ENCODE measurements at regions not wholly inside any gene's neighbourhood (a gene's known extent, or its start where the extent isn't known, plus 50 kb on each side); places are given as distances from the start of the nearest gene placed in this dataset.
A peak's percentile ranks its signal among the peaks of the same experiment; 100 is the strongest.

- Histone ChIP-seq H3K9ac (ENCODE audit: low read length) (no peak overlapping the region), H3K9me2 (replicated peaks; ENCODE audit: low read length) (no peaks in the 10 kb centered on the region), H3F3A (ENCODE audit: low read length, unreplicated experiment) (no peaks in the 10 kb centered on the region), H3K79me2 (ENCODE audit: low read length) (no peaks in the 10 kb centered on the region), H3K27ac (ENCODE audit: low read length) (no peak overlapping the region), H2AFZ (ENCODE audit: low read length) (no peak overlapping the region), H3K9me3 (ENCODE audit: low read length) (0 out of 2 replicates have a peak, but pooled peaks cover 5% of the 10 kb centered on the region), H3K4me1 (ENCODE audit: insufficient read depth, low read length) (no peaks in the 10 kb centered on the region), H4K20me1 (ENCODE audit: low read length) (no peaks in the 10 kb centered on the region), H3K36me3 (ENCODE audit: low read depth, low read length) (no peaks in the 10 kb centered on the region), H3K4me3 (ENCODE audit: low read length) (no peak overlapping the region), H3K27me3 (ENCODE audit: low read length) (no peaks in the 10 kb centered on the region), H3K4me2 (ENCODE audit: low read length) (no peak overlapping the region)
- ATAC-seq (no peak), DNase-seq (no peak)
- intact Hi-C loops (cut with micrococcal nuclease): no loop called here
- CTCF ChIA-PET: no interaction called here
- POLR2A ChIA-PET (ENCODE audit: unreplicated experiment): no interaction called here
- TF ChIP-seq EZH2phosphoT487 (IDR thresholded peaks at IDR 0.05; ENCODE audit: borderline replicate concordance, low read length) (no peak), CTCF (conservative IDR thresholded peaks at IDR 0.05; ENCODE audit: low read depth, low read length) (no peak), EZH2 (IDR thresholded peaks at IDR 0.05; ENCODE audit: low read length, unreplicated experiment) (no peak)
- BruUV-seq (replicated peaks): no TSS peak
These were observed 294.3 kb upstream of the SOX4 start for GRCh38 chr6:21299216-21299615.

- H3K79me2 ChIP-seq (ENCODE audit: low read length): no peaks in the 10 kb centered on the region
- H3K4me1 ChIP-seq (ENCODE audit: insufficient read depth, low read length): no peaks in the 10 kb centered on the region
- ATAC-seq (no peak), DNase-seq (no peak)
- H3K27me3 ChIP-seq (ENCODE audit: low read length): no peaks in the 10 kb centered on the region
- no peak for TF ChIP-seq CTCF (conservative IDR thresholded peaks at IDR 0.05; ENCODE audit: low read depth, low read length)
- no peak for TF ChIP-seq EZH2 (IDR thresholded peaks at IDR 0.05; ENCODE audit: low read length, unreplicated experiment)
- TF ChIP-seq EZH2phosphoT487 (IDR thresholded peaks at IDR 0.05; ENCODE audit: borderline replicate concordance, low read length): no peak
- ChIA-PET POLR2A (ENCODE audit: unreplicated experiment) (no interaction called here), CTCF (no interaction called here)
- H3K9ac ChIP-seq (ENCODE audit: low read length): no peak overlapping the region
- H4K20me1 ChIP-seq (ENCODE audit: low read length): no peaks in the 10 kb centered on the region
- H3K4me2 ChIP-seq (ENCODE audit: low read length): no peak overlapping the region
- H3K36me3 ChIP-seq (ENCODE audit: low read depth, low read length): no peaks in the 10 kb centered on the region
- 0 out of 2 replicates have a peak, but pooled peaks cover 5% of the 10 kb centered on the region for H3K9me3 ChIP-seq (ENCODE audit: low read length)
- no peaks in the 10 kb centered on the region for H3F3A ChIP-seq (ENCODE audit: low read length, unreplicated experiment)
- no peak overlapping the region for H3K27ac ChIP-seq (ENCODE audit: low read length)
- no peak overlapping the region for H2AFZ ChIP-seq (ENCODE audit: low read length)
- no peak overlapping the region for H3K4me3 ChIP-seq (ENCODE audit: low read length)
- no TSS peak for BruUV-seq (replicated peaks)
- intact Hi-C loops (cut with micrococcal nuclease): no loop called here
- H3K9me2 ChIP-seq (replicated peaks; ENCODE audit: low read length): no peaks in the 10 kb centered on the region
These were observed 293.1 kb upstream of the SOX4 start for GRCh38 chr6:21300439-21300838.

- Histone ChIP-seq H3K36me3 (ENCODE audit: low read depth, low read length) (no peaks in the 10 kb centered on the region), H3K79me2 (ENCODE audit: low read length) (no peaks in the 10 kb centered on the region), H3K27ac (ENCODE audit: low read length) (no peak overlapping the region), H3K9ac (ENCODE audit: low read length) (no peak overlapping the region), H3K27me3 (ENCODE audit: low read length) (no peaks in the 10 kb centered on the region), H3K4me2 (ENCODE audit: low read length) (no peak overlapping the region), H3K4me3 (ENCODE audit: low read length) (no peak overlapping the region), H2AFZ (ENCODE audit: low read length) (no peak overlapping the region), H3K9me3 (ENCODE audit: low read length) (0 out of 2 replicates have a peak, but pooled peaks cover 5% of the 10 kb centered on the region), H3K9me2 (replicated peaks; ENCODE audit: low read length) (no peaks in the 10 kb centered on the region), H3F3A (ENCODE audit: low read length, unreplicated experiment) (no peaks in the 10 kb centered on the region), H3K4me1 (ENCODE audit: insufficient read depth, low read length) (no peaks in the 10 kb centered on the region), H4K20me1 (ENCODE audit: low read length) (no peaks in the 10 kb centered on the region)
- ChIA-PET CTCF (no interaction called here), POLR2A (ENCODE audit: unreplicated experiment) (no interaction called here)
- ATAC-seq (no peak), DNase-seq (peak; percentile 38)
- BruUV-seq (replicated peaks): no TSS peak
- intact Hi-C loops (cut with micrococcal nuclease): no loop called here
- TF ChIP-seq EZH2phosphoT487 (IDR thresholded peaks at IDR 0.05; ENCODE audit: borderline replicate concordance, low read length) (no peak), EZH2 (IDR thresholded peaks at IDR 0.05; ENCODE audit: low read length, unreplicated experiment) (no peak), CTCF (conservative IDR thresholded peaks at IDR 0.05; ENCODE audit: low read depth, low read length) (no peak)
These were observed 287.6 kb upstream of the SOX4 start for GRCh38 chr6:21305893-21306332.
